Cardiac muscle cell (in vitro differentiated cells and primary cell): ENCODE measurements at regions not wholly inside any gene's neighbourhood (a gene's known extent, or its start where the extent isn't known, plus 50 kb on each side); places are given as distances from the start of the nearest gene placed in this dataset.

Experiments
- DNase-seq, 2 donors: peaks; one replicate each; pipeline versions ENCODE4 v3.0.0 to v3.0.0-alpha.2; 2010 to 2017; ENCODE audit warnings: low read depth in 1 of 2, low spot score in 1 of 2
- H3K27ac ChIP-seq: fragments of 200-600 bp; sonication (generic); 2 replicates; pipeline ENCODE4 v1.5.1; 2016
- H3K27me3 ChIP-seq: fragments of 200-600 bp; sonication (generic); 2 replicates; pipeline ENCODE4 v1.6.0; 2016; ENCODE audit warnings: control low read depth
- H3K36me3 ChIP-seq: fragments of 200-600 bp; sonication (generic); 2 replicates; pipeline ENCODE4 v1.5.1; 2016; ENCODE audit warnings: control low read depth
- H3K4me1 ChIP-seq: fragments of 200-600 bp; sonication (generic); 2 replicates; pipeline ENCODE4 v1.8.1; 2017; ENCODE audit warnings: low read depth, mild to moderate bottlenecking, mixed run types
- H3K4me3 ChIP-seq: fragments of 200-600 bp; sonication (generic); 2 replicates; pipeline ENCODE4 v1.5.1; 2016; ENCODE audit warnings: mild to moderate bottlenecking
- H3K9me3 ChIP-seq: fragments of 200-600 bp; sonication (generic); 2 replicates; pipeline ENCODE4 v1.5.1; 2017; ENCODE audit warnings: low read depth, mild to moderate bottlenecking, control low read depth
- TF ChIP-seq, protein P1 (sequence below): IDR thresholded peaks from 2 replicates; pipeline ENCODE4 v1.5.1; 2012; ENCODE audit warnings: low read depth, mild to moderate bottlenecking, low read length

DNA sequence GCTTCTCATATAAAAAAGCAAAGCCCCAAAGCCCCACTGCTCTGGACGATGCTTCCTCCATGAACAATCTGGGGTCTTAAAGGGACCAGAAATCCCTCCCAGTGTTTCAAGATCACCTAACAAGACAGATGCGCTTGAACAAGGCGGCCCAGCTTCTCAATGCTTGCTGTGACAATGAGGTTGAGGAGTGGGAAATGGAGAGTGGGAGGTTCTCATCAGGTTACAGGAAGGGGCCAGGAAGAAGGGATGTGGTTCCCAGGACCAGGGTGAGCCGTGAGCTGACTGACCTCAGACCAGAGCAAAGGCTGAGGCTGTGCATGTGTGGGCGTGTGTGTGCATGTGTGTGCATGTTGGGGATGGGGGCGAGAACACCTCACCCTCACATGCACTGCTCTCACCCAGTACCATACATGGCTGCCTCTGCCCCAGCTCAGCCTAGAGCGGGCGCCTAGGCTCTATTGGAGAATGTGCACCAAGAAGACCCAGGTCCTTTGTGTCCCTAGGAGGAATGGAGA, 220.8 kb upstream of the GPR26 start:
- DNase-seq: no peak
- no peaks in the 10 kb centered on the region for H3K27me3 ChIP-seq
- H3K9me3 ChIP-seq: no peaks in the 10 kb centered on the region
- no peaks in the 10 kb centered on the region for H3K4me1 ChIP-seq
- TF ChIP-seq, protein P1, sequence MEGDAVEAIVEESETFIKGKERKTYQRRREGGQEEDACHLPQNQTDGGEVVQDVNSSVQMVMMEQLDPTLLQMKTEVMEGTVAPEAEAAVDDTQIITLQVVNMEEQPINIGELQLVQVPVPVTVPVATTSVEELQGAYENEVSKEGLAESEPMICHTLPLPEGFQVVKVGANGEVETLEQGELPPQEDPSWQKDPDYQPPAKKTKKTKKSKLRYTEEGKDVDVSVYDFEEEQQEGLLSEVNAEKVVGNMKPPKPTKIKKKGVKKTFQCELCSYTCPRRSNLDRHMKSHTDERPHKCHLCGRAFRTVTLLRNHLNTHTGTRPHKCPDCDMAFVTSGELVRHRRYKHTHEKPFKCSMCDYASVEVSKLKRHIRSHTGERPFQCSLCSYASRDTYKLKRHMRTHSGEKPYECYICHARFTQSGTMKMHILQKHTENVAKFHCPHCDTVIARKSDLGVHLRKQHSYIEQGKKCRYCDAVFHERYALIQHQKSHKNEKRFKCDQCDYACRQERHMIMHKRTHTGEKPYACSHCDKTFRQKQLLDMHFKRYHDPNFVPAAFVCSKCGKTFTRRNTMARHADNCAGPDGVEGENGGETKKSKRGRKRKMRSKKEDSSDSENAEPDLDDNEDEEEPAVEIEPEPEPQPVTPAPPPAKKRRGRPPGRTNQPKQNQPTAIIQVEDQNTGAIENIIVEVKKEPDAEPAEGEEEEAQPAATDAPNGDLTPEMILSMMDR: no peak
- no peak overlapping the region for H3K27ac ChIP-seq
- no peaks in the 10 kb centered on the region for H3K36me3 ChIP-seq
- no peak overlapping the region for H3K4me3 ChIP-seq

DNA sequence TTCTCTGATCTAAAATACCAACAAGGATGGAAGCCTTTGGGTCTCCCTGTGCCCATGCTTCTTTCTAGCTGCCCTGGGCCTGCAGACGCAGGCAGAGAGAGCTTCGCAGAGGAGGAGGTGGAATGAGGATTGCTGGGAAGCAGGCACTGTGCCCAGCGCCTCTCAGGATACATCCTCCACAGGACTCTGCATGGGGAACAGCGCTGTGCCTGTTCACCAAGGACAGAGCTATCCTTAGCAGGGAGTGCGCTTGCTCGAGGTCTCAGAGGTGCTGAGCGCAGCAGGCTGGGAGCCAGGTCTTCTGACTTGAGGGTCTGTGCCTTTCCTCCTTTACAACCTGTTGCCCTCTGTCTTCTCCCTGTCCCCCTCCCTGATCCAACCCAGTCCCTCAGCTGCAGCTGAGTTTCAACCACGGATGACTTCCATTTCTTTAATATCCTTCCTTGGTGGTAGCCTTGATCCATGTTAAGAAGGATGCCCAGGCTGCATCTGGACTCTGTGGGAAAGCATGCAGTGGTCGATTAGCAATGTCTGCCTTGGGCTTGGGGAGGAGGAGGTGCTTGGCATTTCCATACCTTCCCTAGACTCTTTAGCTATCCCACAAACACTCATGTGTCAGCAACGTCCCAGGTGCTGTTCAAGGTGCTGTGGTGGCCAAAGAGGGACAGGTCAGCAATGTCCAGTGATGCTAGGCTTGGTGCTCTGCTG, 219.6 kb upstream of the GPR26 start:
- Histone ChIP-seq H3K4me3 (no peak overlapping the region), H3K36me3 (no peaks in the 10 kb centered on the region), H3K27me3 (no peaks in the 10 kb centered on the region), H3K9me3 (no peaks in the 10 kb centered on the region), H3K27ac (no peak overlapping the region), H3K4me1 (no peaks in the 10 kb centered on the region)
- no peak for DNase-seq
- TF ChIP-seq, protein P1: no peak

DNA sequence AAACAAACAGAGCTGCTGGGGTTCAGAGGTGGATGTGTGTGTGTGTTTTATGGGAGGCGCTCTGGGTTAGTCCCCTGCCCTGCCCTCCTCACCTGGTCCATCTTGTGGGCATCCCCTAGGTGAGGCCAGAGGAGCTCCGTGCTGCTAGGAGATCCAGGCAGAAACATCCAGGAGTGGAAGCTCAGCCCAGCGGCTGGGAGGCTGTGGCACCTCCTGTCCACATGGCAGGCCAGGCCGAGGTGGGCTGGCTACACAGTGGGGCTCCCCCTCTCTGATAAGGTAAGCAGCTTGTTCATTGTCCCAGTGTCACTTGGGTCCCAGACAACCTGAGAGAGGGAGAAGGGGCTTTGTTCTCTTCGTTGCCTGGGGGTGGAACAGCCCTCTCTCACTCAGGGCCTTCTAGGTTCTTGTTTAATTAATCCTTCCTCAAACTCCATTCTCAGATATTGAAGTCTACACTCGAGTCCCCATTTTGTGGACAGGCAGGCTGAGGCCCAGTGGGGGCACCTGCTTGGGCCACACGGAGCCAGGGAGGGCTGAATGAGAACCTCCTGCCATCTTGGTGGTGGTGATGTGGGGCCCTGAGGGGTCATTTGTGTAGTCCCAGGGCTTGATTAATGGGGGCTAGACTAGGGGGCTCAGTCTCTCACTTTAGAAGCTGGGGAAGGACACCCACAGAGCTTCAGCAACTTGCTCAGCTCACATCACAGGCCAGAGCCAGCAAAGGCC, 216.8 kb upstream of the GPR26 start:
- no peak for DNase-seq

GRCh38 chr10:123450956-123451605, 215.1 kb upstream of the GPR26 start:
- H3K36me3 ChIP-seq: no peaks in the 10 kb centered on the region
- no peak overlapping the region for H3K27ac ChIP-seq
- H3K4me3 ChIP-seq: no peak overlapping the region
- DNase-seq: no peak
- no peaks in the 10 kb centered on the region for H3K4me1 ChIP-seq
- TF ChIP-seq, protein P1: no peak
- H3K9me3 ChIP-seq: no peaks in the 10 kb centered on the region
- H3K27me3 ChIP-seq: no peaks in the 10 kb centered on the region

More for the DNA sequence above, 216.8 kb upstream of the GPR26 start:
- Histone ChIP-seq H3K36me3 (no peaks in the 10 kb centered on the region), H3K27me3 (no peaks in the 10 kb centered on the region), H3K4me3 (no peak overlapping the region), H3K27ac (no peak overlapping the region), H3K4me1 (no peaks in the 10 kb centered on the region), H3K9me3 (no peaks in the 10 kb centered on the region)
- TF ChIP-seq, protein P1: no peak

GRCh38 chr10:123451618-123452245, 214.4 kb upstream of the GPR26 start:
- H3K9me3 ChIP-seq: no peaks in the 10 kb centered on the region
- H3K27me3 ChIP-seq: no peaks in the 10 kb centered on the region
- DNase-seq: no peak
- TF ChIP-seq, protein P1: no peak
- no peak overlapping the region for H3K27ac ChIP-seq
- H3K4me1 ChIP-seq: no peaks in the 10 kb centered on the region
- no peak overlapping the region for H3K4me3 ChIP-seq
- H3K36me3 ChIP-seq: no peaks in the 10 kb centered on the region
